HG02610 (cell line): ENCODE measurements at regions not wholly inside any gene's neighbourhood (a gene's known extent, or its start where the extent isn't known, plus 50 kb on each side); places are given as distances from the start of the nearest gene placed in this dataset.

Source experiments
- ATAC-seq: cut with Tn5 transposase; IDR thresholded peaks from one replicate; pipeline ENCODE4 v1.9.1; 2021; ENCODE audit warnings: mild to moderate bottlenecking, moderate library complexity; ENCODE audit not compliant: unreplicated experiment

- ATAC-seq: no peak
These were observed 134.9 kb upstream of the B3GALT2 start for GRCh38 chr1:193321242-193321840.

DNA sequence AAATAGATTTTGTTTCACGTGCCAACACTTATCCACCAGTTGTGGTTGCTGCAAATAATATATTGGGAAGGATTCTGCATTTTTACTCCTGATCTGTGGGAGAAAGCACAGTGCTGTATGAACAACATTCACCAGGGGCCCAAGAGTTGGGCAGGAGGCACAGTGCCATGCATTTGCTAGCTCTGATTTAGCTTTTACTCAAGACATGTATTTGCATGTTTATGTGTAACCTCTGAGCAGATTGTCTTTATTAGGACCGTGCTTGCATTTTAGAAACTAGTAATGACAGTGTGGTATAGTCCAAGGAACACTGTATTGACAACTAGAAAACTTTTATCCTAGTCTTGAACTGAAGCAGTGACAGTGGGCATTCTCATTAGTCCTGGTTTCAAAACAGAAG lies 133.9 kb upstream of the B3GALT2 start:
- ATAC-seq: no peak

DNA sequence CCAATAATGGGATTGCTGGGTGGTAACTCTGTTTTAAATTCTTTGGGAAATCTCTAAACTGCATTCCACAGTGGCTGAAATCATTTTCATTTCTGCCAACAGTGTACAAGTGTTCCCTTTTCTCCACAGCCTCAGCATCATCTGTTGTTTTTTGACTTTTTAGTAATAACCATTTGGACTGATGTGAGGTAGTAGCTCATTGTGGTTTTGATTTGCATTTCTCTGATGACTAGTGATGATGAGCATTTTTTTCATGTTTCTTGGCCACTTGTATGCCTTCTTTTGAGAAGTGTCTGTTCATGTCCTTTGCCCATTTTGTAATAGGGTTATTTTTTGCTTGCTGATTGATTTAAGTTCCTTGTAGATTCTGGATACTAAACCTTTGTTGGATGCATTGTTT lies 131.9 kb upstream of the B3GALT2 start:
- no peak for ATAC-seq

DNA sequence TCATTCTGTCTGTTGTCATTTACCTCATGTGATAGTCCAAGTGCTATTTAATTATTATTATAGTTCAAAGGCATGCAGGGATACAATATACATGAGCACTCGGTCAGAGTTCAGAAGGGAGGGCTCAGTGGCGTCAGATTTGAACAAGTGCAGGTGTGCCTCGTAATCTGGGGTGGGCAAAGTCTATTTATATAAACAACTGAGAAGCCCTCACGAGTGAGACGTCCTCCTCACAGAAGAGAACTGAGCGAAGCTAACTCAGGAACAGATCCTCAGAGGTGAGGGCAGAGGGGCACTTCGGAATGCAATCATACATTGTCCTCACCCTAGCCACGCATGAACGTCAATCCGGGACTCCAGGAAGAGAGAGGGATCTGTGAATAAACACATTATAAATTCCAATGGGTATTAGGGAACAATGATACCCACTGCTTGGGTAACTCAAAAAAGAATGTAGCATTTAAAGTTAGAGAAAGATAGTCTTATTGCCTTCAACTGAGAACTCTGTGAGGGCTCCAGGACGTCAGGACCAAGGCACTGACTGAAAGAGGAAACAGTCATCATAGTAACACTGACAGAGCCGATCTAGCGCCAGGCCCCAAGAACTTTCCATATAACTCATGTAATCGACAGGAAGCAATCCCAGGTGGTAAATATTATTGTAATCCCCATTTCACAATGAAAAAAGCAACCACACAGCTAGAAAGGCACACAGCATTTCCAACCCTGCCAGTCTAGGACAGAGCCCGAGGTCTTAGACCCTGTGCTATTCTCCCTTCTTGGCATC lies 127.1 kb upstream of the B3GALT2 start:
- no peak for ATAC-seq

- no peak for ATAC-seq
These were observed 126.0 kb upstream of the B3GALT2 start for GRCh38 chr1:193312432-193312831.

- ATAC-seq: no peak
These were observed 125.0 kb upstream of the B3GALT2 start for GRCh38 chr1:193311226-193311948.

DNA sequence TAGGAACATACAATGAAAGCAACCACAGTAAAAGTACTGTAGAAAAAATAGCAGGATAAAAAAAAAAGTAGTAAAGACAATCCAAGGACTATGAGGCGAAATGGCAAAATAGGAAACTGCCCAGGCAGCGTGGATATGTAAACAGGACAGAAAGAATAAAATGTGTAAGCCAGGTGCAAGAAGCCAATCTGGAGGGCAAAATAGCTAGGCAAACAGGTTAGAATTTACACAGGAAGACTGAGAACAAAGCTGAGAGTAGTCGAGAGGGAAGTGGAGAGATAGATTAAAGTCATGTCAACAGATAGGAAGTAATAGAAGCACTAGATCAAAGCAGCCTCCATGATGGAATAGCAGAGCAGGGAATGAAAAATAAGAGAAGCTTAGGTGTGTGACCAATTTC lies 124.2 kb upstream of the B3GALT2 start:
- ATAC-seq: no peak

GRCh38 chr1:193309936-193310475 lies 123.6 kb upstream of the B3GALT2 start:
- no peak for ATAC-seq

DNA sequence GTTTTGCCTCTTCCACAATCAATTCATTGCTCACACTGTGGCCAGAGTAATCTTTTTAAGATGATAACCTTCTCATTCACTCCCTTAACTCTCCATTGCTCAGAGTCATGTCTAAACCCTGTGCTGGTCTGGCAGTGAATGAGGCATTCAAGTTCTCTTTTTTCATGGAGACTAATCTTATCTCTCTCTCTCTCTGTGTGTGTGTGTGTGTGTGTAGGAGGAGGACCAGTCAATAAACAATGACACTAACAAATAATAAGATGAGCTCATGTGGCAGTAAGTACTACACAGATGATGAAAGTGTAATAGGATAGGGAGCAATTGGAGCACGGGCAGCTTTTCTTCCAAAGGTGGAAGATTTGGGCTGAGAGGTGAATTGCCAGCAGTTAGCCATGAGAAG lies 122.0 kb upstream of the B3GALT2 start:
- no peak for ATAC-seq

GRCh38 chr1:193306430-193306829 lies 120.0 kb upstream of the B3GALT2 start:
- no peak for ATAC-seq
